Esophagus squamous epithelium (tissue), 4 donors: ENCODE measurements at regions not wholly inside any gene's neighbourhood (a gene's known extent, or its start where the extent isn't known, plus 50 kb on each side); places are given as distances from the start of the nearest gene placed in this dataset.

Source experiments
- POLR2A ChIP-seq, 4 donors: fragments of 450-650 bp; IDR thresholded peaks; one replicate each; pipeline ENCODE4 v1.6.1; 2017; ENCODE audit warnings: antibody characterized with exemption in 4 of 4, mild to moderate bottlenecking in 4 of 4, moderate library complexity in 3 of 4
- TF ChIP-seq, protein P1 (sequence below), 6 experiments: fragments of 450-650 bp in 4 of 6; fragments of 200-600 bp in 2 of 6; sonication (generic) in 2 of 6; IDR thresholded peaks; one replicate each; pipeline ENCODE4 v1.5.1; 2016 to 2019; ENCODE audit warnings: antibody characterized with exemption in 6 of 6, mild to moderate bottlenecking in 4 of 6, moderate library complexity in 4 of 6

DNA sequence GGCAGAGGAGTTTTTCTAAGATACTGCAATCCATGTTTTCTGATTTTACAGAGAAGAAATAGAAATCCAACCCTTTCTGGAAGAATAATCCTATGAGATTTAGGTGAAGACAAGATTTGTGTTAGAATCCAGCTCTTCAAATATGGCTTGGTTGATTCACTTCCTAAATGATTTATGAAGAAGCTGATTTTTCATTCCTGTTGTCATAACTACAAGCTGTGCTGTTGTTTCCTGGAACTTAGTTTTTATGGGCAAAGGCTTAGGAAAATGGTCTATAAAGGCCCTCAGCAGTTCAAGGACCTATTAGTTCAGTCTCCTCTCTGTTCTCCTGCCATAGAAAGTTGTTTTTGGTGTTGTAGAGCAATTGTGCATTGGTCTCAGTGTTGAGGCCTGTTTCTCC lies 174.2 kb upstream of the FAM20A start:
- no peak for TF ChIP-seq POLR2A (IDR thresholded peaks at IDR 0.05)
- TF ChIP-seq, protein P1, sequence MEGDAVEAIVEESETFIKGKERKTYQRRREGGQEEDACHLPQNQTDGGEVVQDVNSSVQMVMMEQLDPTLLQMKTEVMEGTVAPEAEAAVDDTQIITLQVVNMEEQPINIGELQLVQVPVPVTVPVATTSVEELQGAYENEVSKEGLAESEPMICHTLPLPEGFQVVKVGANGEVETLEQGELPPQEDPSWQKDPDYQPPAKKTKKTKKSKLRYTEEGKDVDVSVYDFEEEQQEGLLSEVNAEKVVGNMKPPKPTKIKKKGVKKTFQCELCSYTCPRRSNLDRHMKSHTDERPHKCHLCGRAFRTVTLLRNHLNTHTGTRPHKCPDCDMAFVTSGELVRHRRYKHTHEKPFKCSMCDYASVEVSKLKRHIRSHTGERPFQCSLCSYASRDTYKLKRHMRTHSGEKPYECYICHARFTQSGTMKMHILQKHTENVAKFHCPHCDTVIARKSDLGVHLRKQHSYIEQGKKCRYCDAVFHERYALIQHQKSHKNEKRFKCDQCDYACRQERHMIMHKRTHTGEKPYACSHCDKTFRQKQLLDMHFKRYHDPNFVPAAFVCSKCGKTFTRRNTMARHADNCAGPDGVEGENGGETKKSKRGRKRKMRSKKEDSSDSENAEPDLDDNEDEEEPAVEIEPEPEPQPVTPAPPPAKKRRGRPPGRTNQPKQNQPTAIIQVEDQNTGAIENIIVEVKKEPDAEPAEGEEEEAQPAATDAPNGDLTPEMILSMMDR (IDR thresholded peaks at IDR 0.05), result no peak
